GM23248 (cell line): ENCODE measurements at regions not wholly inside any gene's neighbourhood (a gene's known extent, or its start where the extent isn't known, plus 50 kb on each side); places are given as distances from the start of the nearest gene placed in this dataset.

ENCODE experiments used
- DNase-seq: peaks from one replicate; pipeline ENCODE4 v3.0.0-alpha.2; 2015
- H2AFZ ChIP-seq: fragments of 200-600 bp; sonication (generic); 2 replicates; pipeline ENCODE4 v1.6.1; 2016; ENCODE audit warnings: antibody characterized with exemption
- H3F3A ChIP-seq: fragments of 200-600 bp; sonication (generic); 2 replicates; pipeline ENCODE4 v1.6.1; 2016; ENCODE audit warnings: mild to moderate bottlenecking, antibody characterized with exemption, mixed run types; ENCODE audit not compliant: insufficient read depth
- H3K27ac ChIP-seq: fragments of 200-600 bp; sonication (generic); 2 replicates; pipeline ENCODE4 v1.5.1; 2016; ENCODE audit warnings: mild to moderate bottlenecking
- H3K27me3 ChIP-seq: fragments of 200-600 bp; sonication (generic); replicated peaks from 2 replicates; pipeline ENCODE4 v1.6.1; 2016; ENCODE audit warnings: mild to moderate bottlenecking; ENCODE audit not compliant: insufficient read depth
- H3K36me3 ChIP-seq: fragments of 200-600 bp; sonication (generic); 2 replicates; pipeline ENCODE4 v1.6.1; 2016; ENCODE audit warnings: low read depth, mild to moderate bottlenecking
- H3K4me1 ChIP-seq: fragments of 200-600 bp; sonication (generic); 2 replicates; pipeline ENCODE4 v1.6.1; 2016; ENCODE audit warnings: mild to moderate bottlenecking; ENCODE audit not compliant: insufficient read depth
- H3K4me2 ChIP-seq: fragments of 200-600 bp; sonication (generic); one replicate; pipeline ENCODE4 v1.6.1; 2016; ENCODE audit warnings: mild to moderate bottlenecking; ENCODE audit not compliant: unreplicated experiment
- H3K4me3 ChIP-seq: fragments of 200-600 bp; sonication (generic); 2 replicates; pipeline ENCODE4 v1.5.1; 2016; ENCODE audit warnings: mild to moderate bottlenecking
- H3K79me2 ChIP-seq: fragments of 200-600 bp; sonication (generic); 2 replicates; pipeline ENCODE4 v1.6.1; 2016; ENCODE audit warnings: mild to moderate bottlenecking; ENCODE audit not compliant: insufficient read depth
- H3K9ac ChIP-seq: fragments of 200-600 bp; sonication (generic); 2 replicates; pipeline ENCODE4 v1.6.1; 2016; ENCODE audit warnings: mild to moderate bottlenecking
- H3K9me2 ChIP-seq: fragments of 200-600 bp; sonication (generic); 2 replicates; pipeline ENCODE4 v1.6.1; 2016; ENCODE audit warnings: mixed run types, mild to moderate bottlenecking, moderate library complexity; ENCODE audit not compliant: insufficient read depth
- H3K9me3 ChIP-seq: fragments of 200-600 bp; sonication (generic); one replicate; pipeline ENCODE4 v1.6.1; 2017; ENCODE audit warnings: low read depth
- H4K20me1 ChIP-seq: fragments of 200-600 bp; sonication (generic); 2 replicates; pipeline ENCODE4 v1.6.0; 2016; ENCODE audit not compliant: insufficient read depth
- EZH2 ChIP-seq: fragments of 200-600 bp; sonication (generic); IDR thresholded peaks from 2 replicates; pipeline ENCODE4 v1.6.1; 2018; ENCODE audit warnings: antibody characterized with exemption, mild to moderate bottlenecking; ENCODE audit not compliant: insufficient read depth, poor library complexity, severe bottlenecking
- EZH2phosphoT487 ChIP-seq: fragments of 200-600 bp; sonication (generic); IDR thresholded peaks from 2 replicates; pipeline ENCODE4 v1.6.1; 2018; ENCODE audit warnings: antibody characterized with exemption, moderate library complexity, mild to moderate bottlenecking, low read depth; ENCODE audit not compliant: insufficient read depth
- WGBS, 2 experiments: methylation state at CpG; one replicate each; pipeline ENCODE4 v1.1.6; 2015 to 2017; ENCODE audit warnings: low lambda C conversion rate in 2 of 2, low coverage in 1 of 2; ENCODE audit errors: missing lambda C conversion rate in 2 of 2; 5-methylcytosine and 5-hydroxymethylcytosine counted together
- in situ Hi-C: fragments of 300-500 bp; cut with MboI; formaldehyde crosslinking; loops from 2 replicates; pipeline ENCODE4 v1.15.0; 2020

DNA sequence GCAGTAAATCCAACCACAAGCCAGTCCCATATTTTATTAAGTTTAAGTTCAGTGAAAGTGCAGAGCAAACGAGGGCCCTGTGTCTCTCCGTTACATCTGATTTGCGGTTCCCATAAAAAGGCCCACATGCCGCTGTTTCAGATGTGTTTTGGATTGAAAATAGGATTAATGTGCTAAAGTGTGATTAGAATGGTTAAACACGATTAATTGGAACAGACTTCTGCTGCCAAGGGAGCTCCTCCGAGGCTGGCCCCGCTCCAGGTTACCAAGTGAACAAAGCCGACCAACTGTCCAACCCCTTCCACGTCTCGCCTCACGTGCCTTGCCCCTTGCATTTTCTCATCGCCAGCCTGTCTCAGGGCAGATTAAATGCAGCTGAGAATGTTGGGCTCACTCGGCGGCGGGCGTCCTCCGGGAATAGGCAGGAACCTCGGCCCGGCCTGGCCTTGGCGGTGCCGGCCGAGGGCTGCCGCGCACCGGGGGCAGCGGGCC, 166.5 kb upstream of the GSC start:
- Histone ChIP-seq H3K4me3 (peak overlapping the region; percentile 21; the same call in 1 of the 2 replicates), H3K4me1 (peaks cover 15% of the 10 kb centered on the region; the same call in 1 of the 2 replicates), H3K27ac (no peak overlapping the region), H3K9me2 (no peaks in the 10 kb centered on the region), H3K36me3 (no peaks in the 10 kb centered on the region), H3K79me2 (no peaks in the 10 kb centered on the region), H2AFZ (peak overlapping the region; percentile 61), H3K9ac (peak overlapping the region; percentile 61), H4K20me1 (no peaks in the 10 kb centered on the region), H3K4me2 (peak overlapping the region; percentile 45), H3K27me3 (peaks cover 10% of the 10 kb centered on the region; the same call in 1 of the 2 replicates), H3K9me3 (no peaks in the 10 kb centered on the region), H3F3A (no peaks in the 10 kb centered on the region)
- TF ChIP-seq EZH2phosphoT487, result no peak
- no peak for TF ChIP-seq EZH2
- 4 to 6% methylated on average over 26 of the region's 26 CpGs for WGBS, 2 experiments
- peak; percentile 77 for DNase-seq
- in situ Hi-C loops, result no loop called here

DNA sequence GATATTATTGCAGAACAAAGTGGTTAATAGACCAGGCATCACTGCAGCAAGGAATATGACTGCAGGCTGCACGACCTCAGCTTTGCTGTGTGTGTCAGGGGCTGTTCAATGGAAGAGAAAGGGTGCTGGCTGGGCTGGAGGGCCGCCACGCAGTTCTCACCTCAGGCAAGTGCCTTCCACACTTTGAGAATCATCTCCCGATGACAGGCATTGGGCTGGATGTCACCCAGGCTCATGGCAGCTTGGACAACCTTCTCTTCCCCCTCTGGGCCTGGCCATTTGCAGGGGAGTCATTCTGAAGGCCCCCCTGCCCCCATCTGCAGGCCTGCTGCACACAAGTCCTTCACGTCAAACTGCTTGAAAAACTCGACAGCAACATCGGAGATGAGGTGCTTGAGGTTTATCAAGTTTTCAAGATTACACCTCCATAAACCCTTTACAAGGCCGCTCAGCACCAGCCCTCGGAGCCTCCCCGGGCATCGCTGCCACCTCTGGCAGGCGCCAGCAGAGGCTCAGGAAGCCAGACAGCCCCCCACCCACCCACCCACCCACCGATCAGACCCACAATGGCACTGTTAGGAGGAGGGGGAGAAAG, 165.9 kb upstream of the GSC start:
- no peak for TF ChIP-seq EZH2phosphoT487
- Histone ChIP-seq H3K9me2 (no peaks in the 10 kb centered on the region), H3K9me3 (no peaks in the 10 kb centered on the region), H3F3A (no peaks in the 10 kb centered on the region), H3K4me3 (no peak overlapping the region), H2AFZ (no peak overlapping the region), H3K79me2 (no peaks in the 10 kb centered on the region), H3K27me3 (peaks cover 10% of the 10 kb centered on the region; the same call in 1 of the 2 replicates), H3K4me2 (no peak overlapping the region), H3K9ac (no peak overlapping the region), H3K27ac (no peak overlapping the region), H3K4me1 (peaks cover 15% of the 10 kb centered on the region; the same call in 1 of the 2 replicates), H3K36me3 (no peaks in the 10 kb centered on the region), H4K20me1 (no peaks in the 10 kb centered on the region)
- 62 to 69% methylated on average over 11 to 13 of the region's 13 CpGs for WGBS, 2 experiments
- DNase-seq, result no peak
- in situ Hi-C loops, result no loop called here

DNA sequence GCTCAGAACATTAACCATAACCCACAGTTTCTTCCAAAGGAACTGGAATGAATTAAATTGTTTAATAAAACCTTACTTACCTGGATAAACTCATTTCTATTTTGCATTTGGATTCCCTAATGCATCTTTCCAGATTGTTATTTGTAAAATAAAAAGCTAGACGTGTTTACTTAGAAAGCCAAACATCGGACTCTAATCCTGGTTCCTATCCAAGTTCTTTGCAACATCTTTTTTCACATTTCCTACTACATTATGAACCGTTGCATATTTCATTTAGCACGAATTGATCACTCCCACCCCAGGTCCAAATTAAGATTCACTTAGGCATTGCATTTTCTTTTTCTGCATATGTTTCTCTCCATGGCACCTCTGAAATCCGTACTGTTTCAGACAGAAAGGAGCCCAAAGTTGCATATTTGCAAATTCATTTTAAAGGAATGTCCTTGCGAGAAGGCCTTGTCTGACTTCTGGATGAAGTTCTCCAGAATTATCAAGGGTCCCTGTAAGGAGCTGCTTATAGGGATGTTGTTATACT, 164.4 kb upstream of the GSC start:
- TF ChIP-seq EZH2phosphoT487 (no peak), EZH2 (no peak)
- Histone ChIP-seq H3K36me3 (no peaks in the 10 kb centered on the region), H3K9ac (no peak overlapping the region), H3K27ac (no peak overlapping the region), H3F3A (no peaks in the 10 kb centered on the region), H3K79me2 (no peaks in the 10 kb centered on the region), H4K20me1 (no peaks in the 10 kb centered on the region), H3K9me2 (no peaks in the 10 kb centered on the region), H3K4me2 (no peak overlapping the region), H2AFZ (no peak overlapping the region), H3K27me3 (peaks cover 10% of the 10 kb centered on the region; the same call in 1 of the 2 replicates), H3K4me1 (peaks cover 15% of the 10 kb centered on the region; the same call in 1 of the 2 replicates), H3K9me3 (no peaks in the 10 kb centered on the region), H3K4me3 (no peak overlapping the region)
- in situ Hi-C loops, result no loop called here
- peak; percentile 3 for DNase-seq
- 21 to 24% methylated on average over 6 of the region's 6 CpGs for WGBS, 2 experiments

DNA sequence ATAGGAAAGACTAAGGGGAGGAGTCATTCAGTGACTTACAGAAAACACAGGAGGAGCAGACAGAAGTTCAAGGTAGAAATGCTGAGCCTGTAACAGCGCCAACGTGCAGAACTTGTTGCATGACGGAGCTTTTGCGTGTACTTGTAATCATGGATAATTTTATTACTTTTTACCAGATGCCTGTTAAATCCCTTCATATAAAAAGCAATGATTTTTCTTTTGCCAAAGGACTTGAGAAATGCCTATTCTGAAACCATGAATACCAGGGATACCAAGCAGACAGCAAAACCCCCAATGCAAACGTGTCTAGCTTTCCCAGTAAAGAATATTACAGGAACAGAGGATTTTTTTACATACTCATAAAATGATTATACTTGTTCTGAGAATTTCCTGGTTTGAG, 163.6 kb upstream of the GSC start:
- peaks cover 10% of the 10 kb centered on the region; the same call in 1 of the 2 replicates for H3K27me3 ChIP-seq
- no peaks in the 10 kb centered on the region for H3K9me3 ChIP-seq
- H3K4me3 ChIP-seq, result no peak overlapping the region
- H3K9me2 ChIP-seq, result no peaks in the 10 kb centered on the region
- H3K27ac ChIP-seq, result no peak overlapping the region
- no peaks in the 10 kb centered on the region for H3F3A ChIP-seq
- in situ Hi-C loops, result no loop called here
- TF ChIP-seq EZH2phosphoT487 (no peak), EZH2 (no peak)
- no peaks in the 10 kb centered on the region for H4K20me1 ChIP-seq
- no peak overlapping the region for H3K9ac ChIP-seq
- DNase-seq, result peak; percentile 20
- H3K79me2 ChIP-seq, result no peaks in the 10 kb centered on the region
- H3K4me1 ChIP-seq, result peaks cover 15% of the 10 kb centered on the region; the same call in 1 of the 2 replicates
- H3K36me3 ChIP-seq, result no peaks in the 10 kb centered on the region
- WGBS, 2 experiments, result 9 to 15% methylated on average over 5 of the region's 5 CpGs
- H2AFZ ChIP-seq, result no peak overlapping the region
- no peak overlapping the region for H3K4me2 ChIP-seq
